ENCODE measurements at regions not wholly inside any gene's neighbourhood (a gene's known extent, or its start where the extent isn't known, plus 50 kb on each side); places are given as distances from the start of the nearest gene placed in this dataset.

DNA sequence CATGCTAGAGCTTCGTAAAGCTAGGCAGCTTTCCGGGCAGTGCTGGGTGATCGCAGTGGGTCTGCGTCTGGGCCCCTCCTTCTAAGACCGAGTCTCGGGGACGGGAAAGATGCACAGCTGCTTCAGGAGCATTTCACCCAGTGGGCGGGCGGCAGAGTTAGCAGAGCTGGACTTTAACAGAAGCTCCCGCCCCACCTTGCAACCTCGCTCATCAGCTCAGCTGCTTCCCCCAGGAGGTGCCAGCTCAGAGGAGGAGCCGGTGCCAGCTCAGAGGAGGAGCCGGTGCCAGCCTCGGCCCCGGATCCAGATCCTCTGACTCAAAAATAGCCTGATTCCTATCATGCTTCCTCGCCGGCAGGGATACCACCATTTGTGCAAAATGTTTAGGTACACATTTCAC, 94.5 kb upstream of the RPS6KA2 start:
- no peak for TF ChIP-seq BACH2 (CRISPR knock-in tag; IDR thresholded peaks at IDR 0.05; ENCODE audit: borderline replicate concordance)
- no peak for TF ChIP-seq ZNF8 (CRISPR knock-in tag; IDR thresholded peaks at IDR 0.05)
- TF ChIP-seq ZFP3 (CRISPR knock-in tag; IDR thresholded peaks at IDR 0.05) = no peak
- TF ChIP-seq ISL1 (CRISPR knock-in tag; IDR thresholded peaks at IDR 0.05) = no peak
- TF ChIP-seq, protein P1, sequence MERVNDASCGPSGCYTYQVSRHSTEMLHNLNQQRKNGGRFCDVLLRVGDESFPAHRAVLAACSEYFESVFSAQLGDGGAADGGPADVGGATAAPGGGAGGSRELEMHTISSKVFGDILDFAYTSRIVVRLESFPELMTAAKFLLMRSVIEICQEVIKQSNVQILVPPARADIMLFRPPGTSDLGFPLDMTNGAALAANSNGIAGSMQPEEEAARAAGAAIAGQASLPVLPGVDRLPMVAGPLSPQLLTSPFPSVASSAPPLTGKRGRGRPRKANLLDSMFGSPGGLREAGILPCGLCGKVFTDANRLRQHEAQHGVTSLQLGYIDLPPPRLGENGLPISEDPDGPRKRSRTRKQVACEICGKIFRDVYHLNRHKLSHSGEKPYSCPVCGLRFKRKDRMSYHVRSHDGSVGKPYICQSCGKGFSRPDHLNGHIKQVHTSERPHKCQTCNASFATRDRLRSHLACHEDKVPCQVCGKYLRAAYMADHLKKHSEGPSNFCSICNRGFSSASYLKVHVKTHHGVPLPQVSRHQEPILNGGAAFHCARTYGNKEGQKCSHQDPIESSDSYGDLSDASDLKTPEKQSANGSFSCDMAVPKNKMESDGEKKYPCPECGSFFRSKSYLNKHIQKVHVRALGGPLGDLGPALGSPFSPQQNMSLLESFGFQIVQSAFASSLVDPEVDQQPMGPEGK (CRISPR knock-in tag; IDR thresholded peaks at IDR 0.05; ENCODE audit: borderline replicate concordance) = no peak
- no peak for TF ChIP-seq ZFP30 (CRISPR knock-in tag; IDR thresholded peaks at IDR 0.05)
- TF ChIP-seq, protein P2, sequence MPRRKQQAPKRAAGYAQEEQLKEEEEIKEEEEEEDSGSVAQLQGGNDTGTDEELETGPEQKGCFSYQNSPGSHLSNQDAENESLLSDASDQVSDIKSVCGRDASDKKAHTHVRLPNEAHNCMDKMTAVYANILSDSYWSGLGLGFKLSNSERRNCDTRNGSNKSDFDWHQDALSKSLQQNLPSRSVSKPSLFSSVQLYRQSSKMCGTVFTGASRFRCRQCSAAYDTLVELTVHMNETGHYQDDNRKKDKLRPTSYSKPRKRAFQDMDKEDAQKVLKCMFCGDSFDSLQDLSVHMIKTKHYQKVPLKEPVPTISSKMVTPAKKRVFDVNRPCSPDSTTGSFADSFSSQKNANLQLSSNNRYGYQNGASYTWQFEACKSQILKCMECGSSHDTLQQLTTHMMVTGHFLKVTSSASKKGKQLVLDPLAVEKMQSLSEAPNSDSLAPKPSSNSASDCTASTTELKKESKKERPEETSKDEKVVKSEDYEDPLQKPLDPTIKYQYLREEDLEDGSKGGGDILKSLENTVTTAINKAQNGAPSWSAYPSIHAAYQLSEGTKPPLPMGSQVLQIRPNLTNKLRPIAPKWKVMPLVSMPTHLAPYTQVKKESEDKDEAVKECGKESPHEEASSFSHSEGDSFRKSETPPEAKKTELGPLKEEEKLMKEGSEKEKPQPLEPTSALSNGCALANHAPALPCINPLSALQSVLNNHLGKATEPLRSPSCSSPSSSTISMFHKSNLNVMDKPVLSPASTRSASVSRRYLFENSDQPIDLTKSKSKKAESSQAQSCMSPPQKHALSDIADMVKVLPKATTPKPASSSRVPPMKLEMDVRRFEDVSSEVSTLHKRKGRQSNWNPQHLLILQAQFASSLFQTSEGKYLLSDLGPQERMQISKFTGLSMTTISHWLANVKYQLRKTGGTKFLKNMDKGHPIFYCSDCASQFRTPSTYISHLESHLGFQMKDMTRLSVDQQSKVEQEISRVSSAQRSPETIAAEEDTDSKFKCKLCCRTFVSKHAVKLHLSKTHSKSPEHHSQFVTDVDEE (CRISPR knock-in tag; IDR thresholded peaks at IDR 0.05) = no peak
- TF ChIP-seq, protein P3, sequence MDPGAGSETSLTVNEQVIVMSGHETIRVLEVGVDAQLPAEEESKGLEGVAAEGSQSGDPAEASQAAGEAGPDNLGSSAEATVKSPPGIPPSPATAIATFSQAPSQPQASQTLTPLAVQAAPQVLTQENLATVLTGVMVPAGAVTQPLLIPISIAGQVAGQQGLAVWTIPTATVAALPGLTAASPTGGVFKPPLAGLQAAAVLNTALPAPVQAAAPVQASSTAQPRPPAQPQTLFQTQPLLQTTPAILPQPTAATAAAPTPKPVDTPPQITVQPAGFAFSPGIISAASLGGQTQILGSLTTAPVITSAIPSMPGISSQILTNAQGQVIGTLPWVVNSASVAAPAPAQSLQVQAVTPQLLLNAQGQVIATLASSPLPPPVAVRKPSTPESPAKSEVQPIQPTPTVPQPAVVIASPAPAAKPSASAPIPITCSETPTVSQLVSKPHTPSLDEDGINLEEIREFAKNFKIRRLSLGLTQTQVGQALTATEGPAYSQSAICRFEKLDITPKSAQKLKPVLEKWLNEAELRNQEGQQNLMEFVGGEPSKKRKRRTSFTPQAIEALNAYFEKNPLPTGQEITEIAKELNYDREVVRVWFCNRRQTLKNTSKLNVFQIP (CRISPR knock-in tag; IDR thresholded peaks at IDR 0.05; ENCODE audit: borderline replicate concordance, low read depth) = no peak

All from SK-N-SH treated with all-trans-retinoic acid at 6 μM for 48 hours (cell line).